ENCODE measurements at regions not wholly inside any gene's neighbourhood (a gene's known extent, or its start where the extent isn't known, plus 50 kb on each side); places are given as distances from the start of the nearest gene placed in this dataset.

DNA sequence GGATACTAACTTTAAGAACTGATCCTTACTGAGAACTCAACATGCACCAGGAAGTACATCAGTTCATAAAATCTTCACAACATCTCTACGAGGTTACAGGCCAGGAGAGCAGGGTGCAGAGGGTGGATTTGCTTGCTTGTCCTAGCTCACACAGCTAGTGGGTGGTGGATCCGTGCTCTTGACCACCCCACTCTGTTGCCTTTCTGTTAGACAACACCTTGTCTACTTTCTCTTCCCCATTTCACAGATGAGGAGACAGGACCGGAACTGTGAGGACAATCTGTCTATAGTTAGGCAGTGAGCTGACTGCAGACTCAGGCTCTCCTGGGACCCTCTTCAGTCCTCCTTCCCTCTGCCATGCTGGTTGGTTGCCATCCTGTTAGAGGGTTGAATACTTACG lies 221.7 kb upstream of the TLE3 start:
- no peak for DNase-seq

- no peak for DNase-seq
These were observed 221.1 kb upstream of the TLE3 start for GRCh38 chr15:70318594-70319465.

DNA sequence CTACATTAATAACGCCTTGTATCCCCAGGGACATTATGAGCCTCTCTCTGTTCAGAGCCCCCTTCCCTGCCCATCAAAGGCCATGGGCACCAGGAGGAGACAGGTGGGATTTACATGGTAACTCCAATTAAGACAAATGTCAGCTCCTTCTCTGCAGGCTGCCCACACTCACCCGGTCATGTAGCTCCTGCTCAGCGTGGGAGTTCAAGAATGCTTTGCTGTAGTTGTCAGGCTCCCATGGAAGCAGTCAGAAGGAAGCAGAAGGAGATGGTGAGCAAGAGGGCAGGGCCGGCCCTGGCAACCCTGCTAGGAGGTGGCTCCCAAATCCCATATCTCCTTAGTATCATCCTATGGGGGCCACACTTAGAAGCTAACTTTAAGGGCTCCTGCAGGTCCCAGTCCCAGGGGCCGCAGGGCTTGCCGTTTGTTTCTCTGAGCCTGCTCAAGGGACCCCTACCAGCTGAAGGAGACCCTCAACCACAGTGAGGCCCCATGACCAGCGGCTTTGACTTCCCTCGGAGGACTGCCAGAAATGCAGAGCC lies 218.4 kb upstream of the TLE3 start:
- no peak for DNase-seq

DNA sequence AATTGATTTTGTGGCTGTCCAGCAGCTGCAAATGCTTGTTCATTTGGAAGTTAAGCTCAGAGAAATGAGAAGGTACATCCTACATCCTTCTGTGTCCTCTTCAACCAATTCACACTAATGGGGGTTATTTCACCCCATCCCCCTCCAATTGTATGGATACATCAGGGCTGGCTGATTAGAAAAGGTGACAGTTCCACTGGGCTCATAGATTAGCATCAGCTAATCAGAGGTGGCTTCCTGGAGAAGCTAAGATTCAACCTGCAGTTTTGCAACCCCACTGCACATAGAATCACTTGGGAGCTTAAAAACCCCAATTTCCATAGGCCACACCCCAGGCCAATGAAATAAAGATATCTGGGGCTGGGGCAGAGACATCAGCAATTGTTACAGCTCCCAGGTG lies 217.7 kb upstream of the TLE3 start:
- no peak for DNase-seq

GRCh38 chr15:70314688-70315087 lies 217.0 kb upstream of the TLE3 start:
- DNase-seq: no peak

DNA sequence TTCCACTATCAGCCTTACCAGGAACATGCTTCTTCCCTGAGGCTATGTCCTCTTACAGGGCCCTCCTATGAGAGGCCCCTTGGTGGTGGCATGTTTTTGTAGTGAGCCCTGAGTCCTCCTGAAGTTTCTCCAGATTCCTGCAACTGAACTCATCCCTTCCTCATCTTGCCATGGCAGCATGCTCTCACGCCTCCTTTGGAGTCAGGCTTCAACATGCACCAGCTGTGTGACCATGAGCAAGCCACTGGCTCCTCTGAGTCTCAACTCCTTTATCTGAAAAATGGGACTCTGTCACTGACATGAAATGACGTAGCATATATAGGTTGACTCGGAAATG lies 216.3 kb upstream of the TLE3 start:
- DNase-seq: no peak

GRCh38 chr15:70313099-70314017 lies 215.6 kb upstream of the TLE3 start:
- no peak for DNase-seq

DNA sequence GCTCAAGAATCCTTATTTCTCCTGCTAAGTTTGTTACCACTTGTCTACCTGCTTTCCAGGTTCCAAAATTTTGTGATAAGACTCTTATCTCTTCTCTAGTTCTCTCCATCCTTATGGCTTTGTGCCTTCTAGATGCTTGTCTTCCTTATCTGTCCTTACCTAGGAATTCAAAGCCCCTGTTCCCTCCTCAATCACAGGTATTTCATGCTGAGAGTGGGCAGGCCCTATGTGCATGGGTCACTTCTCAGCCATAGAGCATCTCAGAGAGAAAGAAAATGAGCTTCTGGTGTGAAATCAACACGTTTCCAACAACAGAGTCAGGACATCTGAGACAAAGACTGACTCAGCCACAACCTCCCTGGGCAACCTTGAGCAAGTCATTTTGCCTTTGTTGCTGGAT lies 214.1 kb upstream of the TLE3 start:
- DNase-seq: no peak

- DNase-seq: no peak
These were observed 212.0 kb upstream of the TLE3 start for GRCh38 chr15:70309716-70310115.

DNA sequence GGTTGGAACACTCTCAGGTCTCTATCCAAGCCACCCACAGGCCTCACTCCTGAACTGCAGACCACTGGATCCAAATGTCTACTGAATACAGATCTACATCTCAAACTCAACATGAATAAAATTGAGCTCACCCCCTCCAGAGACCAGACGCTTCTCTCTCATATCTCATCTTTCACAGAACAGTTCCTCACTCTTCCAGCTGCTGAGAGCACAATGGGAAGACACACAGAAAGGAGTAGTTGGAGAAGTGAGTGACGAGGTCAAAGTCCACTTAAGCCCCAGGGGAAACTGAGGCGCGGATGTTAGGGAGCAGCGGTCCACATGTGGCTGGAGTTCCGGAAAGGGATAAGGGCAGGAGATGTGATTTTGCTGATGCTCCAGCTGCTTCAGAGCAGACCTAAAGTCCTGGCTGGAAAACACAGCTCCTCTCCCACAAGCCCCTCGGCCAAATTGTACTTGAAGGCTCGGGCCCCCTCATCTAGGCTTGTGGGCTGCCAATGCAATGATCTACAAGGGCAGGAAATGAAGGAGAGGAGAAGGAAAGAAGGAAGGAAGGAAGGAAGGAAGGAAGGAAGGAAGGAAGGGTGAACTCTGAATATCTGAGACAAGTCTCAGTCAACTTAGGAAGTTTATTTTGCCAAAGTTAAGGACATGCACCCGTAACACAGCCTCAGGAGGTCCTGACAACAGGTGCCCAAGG lies 211.2 kb upstream of the TLE3 start:
- no peak for DNase-seq

DNA sequence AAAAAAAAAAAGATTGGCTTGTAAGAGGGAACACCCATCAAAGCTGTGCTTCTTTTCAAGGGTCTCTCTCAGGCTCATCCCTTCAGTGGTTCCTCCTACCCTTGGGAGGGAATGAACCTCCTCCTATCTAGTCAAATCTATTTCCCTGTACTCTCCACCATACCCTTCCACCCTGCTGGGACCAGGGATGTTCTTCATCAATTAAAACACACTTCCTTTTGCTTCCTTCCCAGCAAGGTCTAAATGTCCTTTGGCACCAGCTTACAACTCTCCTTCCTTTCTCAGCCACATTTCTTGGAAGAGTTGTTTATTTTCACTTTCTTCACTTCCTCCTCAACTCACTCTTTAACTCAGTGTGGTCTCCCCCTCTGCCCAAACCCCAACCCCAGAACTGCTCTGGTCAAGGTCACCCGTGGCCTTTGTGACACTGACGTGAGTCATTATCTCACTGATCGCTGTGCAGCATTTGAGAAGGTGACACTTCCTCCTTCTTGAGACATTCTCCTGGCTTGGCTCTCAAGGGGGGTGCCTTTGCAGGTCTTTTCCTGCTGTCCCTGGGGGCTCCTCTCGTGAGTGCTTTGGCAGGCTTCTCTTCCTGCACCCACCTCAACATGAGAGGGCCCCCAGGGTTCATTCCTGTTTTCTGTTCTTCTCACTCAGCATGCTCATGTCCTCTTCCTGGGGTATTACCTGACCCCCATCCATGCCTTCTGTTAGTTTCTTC lies 210.5 kb upstream of the TLE3 start:
- DNase-seq: peak; percentile 79

- no peak for DNase-seq
These were observed 208.9 kb upstream of the TLE3 start for GRCh38 chr15:70306582-70306981.

GRCh38 chr15:70306081-70306480 lies 208.4 kb upstream of the TLE3 start:
- DNase-seq: no peak

DNA sequence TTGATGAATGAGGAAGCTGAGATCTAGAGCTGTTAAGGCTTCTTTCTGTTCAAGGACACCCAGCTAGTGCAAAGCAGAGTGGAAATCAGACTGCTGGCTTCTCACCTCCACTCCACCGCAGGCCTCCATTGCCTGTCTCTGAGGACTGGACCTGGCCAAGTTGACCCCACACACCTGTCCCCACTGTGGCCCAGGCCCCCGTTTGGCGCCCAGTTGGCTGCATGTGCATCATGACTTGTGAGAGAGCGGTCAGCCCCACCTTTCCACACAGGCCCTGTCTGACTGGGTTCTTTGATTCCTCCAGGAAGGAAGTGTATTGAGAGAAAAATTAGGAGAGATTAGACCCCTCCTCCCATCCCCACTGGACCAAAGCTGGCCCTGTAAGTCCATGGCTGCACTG lies 206.3 kb upstream of the TLE3 start:
- no peak for DNase-seq

- no peak for DNase-seq
These were observed 204.6 kb upstream of the TLE3 start for GRCh38 chr15:70302360-70302759.

DNA sequence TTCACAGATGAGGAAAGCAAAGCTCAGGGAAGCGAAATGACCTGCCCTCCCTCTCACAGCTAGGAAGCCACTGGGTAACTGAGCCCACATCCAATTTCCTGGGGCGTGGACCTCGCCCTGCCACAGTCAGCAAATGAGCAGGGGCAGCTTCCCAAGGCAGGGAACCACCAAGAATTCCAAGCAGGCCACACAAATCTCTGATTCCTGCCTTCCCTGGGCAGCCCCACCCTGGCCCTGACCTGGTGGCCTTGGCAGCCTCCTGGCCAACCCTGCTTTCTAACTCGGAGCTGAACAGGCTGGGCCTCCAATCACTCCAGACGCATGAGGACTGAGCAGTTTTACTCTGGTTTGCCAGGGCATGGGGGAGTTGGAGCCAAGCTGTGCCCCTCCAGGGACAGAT lies 203.7 kb upstream of the TLE3 start:
- no peak for DNase-seq

- peak; percentile 93 for DNase-seq
These were observed 202.5 kb upstream of the TLE3 start for GRCh38 chr15:70299931-70300869.

GRCh38 chr15:70297465-70298058 lies 199.8 kb upstream of the TLE3 start:
- DNase-seq: no peak

- DNase-seq: no peak
These were observed 197.1 kb upstream of the TLE3 start for GRCh38 chr15:70294731-70295305.
